ENCODE measurements at regions not wholly inside any gene's neighbourhood (a gene's known extent, or its start where the extent isn't known, plus 50 kb on each side); places are given as distances from the start of the nearest gene placed in this dataset.

- intact Hi-C loops (cut with micrococcal nuclease) = no loop called here
- Mint-ChIP-seq H3K4me1 (ENCODE audit: low read depth) (no peaks in the 10 kb centered on the region), H3K9me3 (no peaks in the 10 kb centered on the region), H3K4me3 (no peak overlapping the region), H3K36me3 (ENCODE audit: low read depth) (no peaks in the 10 kb centered on the region), H3K27ac (no peak overlapping the region), H3K27me3 (no peaks in the 10 kb centered on the region)
- ChIA-PET CTCF (no interaction called here), POLR2A (no interaction called here)
- no peak for DNase-seq
- TF ChIP-seq CTCF (IDR thresholded peaks at IDR 0.05) = no peak
- no peak for ATAC-seq
Observed at GRCh38 chr2:153420394-153420793, 58.2 kb downstream of the RPRM start.

GRCh38 chr2:153417077-153417476 lies 61.5 kb downstream of the RPRM start:
- ChIA-PET CTCF (no interaction called here), POLR2A (no interaction called here)
- no peaks in the 10 kb centered on the region for H3K9me3 Mint-ChIP-seq
- H3K4me3 Mint-ChIP-seq = no peak overlapping the region
- no peaks in the 10 kb centered on the region for H3K4me1 Mint-ChIP-seq (ENCODE audit: low read depth)
- no peak for ATAC-seq
- no peak overlapping the region for H3K27ac Mint-ChIP-seq
- DNase-seq = no peak
- H3K36me3 Mint-ChIP-seq (ENCODE audit: low read depth) = no peaks in the 10 kb centered on the region
- no peak for TF ChIP-seq CTCF (IDR thresholded peaks at IDR 0.05)
- H3K27me3 Mint-ChIP-seq = no peaks in the 10 kb centered on the region
- intact Hi-C loops (cut with micrococcal nuclease) = no loop called here

- Mint-ChIP-seq H3K36me3 (ENCODE audit: low read depth) (no peaks in the 10 kb centered on the region), H3K27ac (no peak overlapping the region), H3K4me3 (no peak overlapping the region), H3K9me3 (no peaks in the 10 kb centered on the region), H3K4me1 (ENCODE audit: low read depth) (no peaks in the 10 kb centered on the region), H3K27me3 (no peaks in the 10 kb centered on the region)
- no peak for ATAC-seq
- intact Hi-C loops (cut with micrococcal nuclease) = no loop called here
- ChIA-PET POLR2A (no interaction called here), CTCF (no interaction called here)
- TF ChIP-seq CTCF (IDR thresholded peaks at IDR 0.05) = no peak
- no peak for DNase-seq
Observed at GRCh38 chr2:153416071-153416470, 62.5 kb downstream of the RPRM start.

- Mint-ChIP-seq H3K9me3 (no peaks in the 10 kb centered on the region), H3K4me3 (no peak overlapping the region), H3K27ac (no peak overlapping the region), H3K4me1 (ENCODE audit: low read depth) (no peaks in the 10 kb centered on the region), H3K27me3 (peaks cover 6% of the 10 kb centered on the region), H3K36me3 (ENCODE audit: low read depth) (no peaks in the 10 kb centered on the region)
- ChIA-PET CTCF (no interaction called here), POLR2A (interaction anchor here (0.5 kb wide), 1 partner anchor 1418 kb away, joined by 3 read pairs; no protein-coding TSS in a partner anchor)
- no peak for ATAC-seq
- intact Hi-C loops (cut with micrococcal nuclease) = no loop called here
- no peak for DNase-seq
- no peak for TF ChIP-seq CTCF (IDR thresholded peaks at IDR 0.05)
Observed at GRCh38 chr2:153408710-153409385, 69.7 kb downstream of the RPRM start.

GRCh38 chr2:153405196-153405595 lies 73.4 kb downstream of the RPRM start:
- intact Hi-C loops (cut with micrococcal nuclease) = no loop called here
- H3K4me1 Mint-ChIP-seq (ENCODE audit: low read depth) = no peaks in the 10 kb centered on the region
- H3K27ac Mint-ChIP-seq = no peak overlapping the region
- ChIA-PET POLR2A (no interaction called here), CTCF (no interaction called here)
- no peak for TF ChIP-seq CTCF (IDR thresholded peaks at IDR 0.05)
- H3K27me3 Mint-ChIP-seq = peaks cover 6% of the 10 kb centered on the region
- DNase-seq (no peak), ATAC-seq (no peak)
- no peaks in the 10 kb centered on the region for H3K9me3 Mint-ChIP-seq
- H3K36me3 Mint-ChIP-seq (ENCODE audit: low read depth) = no peaks in the 10 kb centered on the region
- H3K4me3 Mint-ChIP-seq = no peak overlapping the region
